GM18951 (cell line): ENCODE measurements at regions not wholly inside any gene's neighbourhood (a gene's known extent, or its start where the extent isn't known, plus 50 kb on each side); places are given as distances from the start of the nearest gene placed in this dataset.

Experiments
- POLR2A ChIP-seq: IDR thresholded peaks from 4 replicates; pipeline ENCODE4 v1.6.1; 2011; ENCODE audit warnings: mild to moderate bottlenecking; ENCODE audit not compliant: insufficient read length, insufficient read depth; ENCODE audit errors: extremely low read depth
- in situ Hi-C: fragments of 300-500 bp; cut with MboI; formaldehyde crosslinking; loops from one replicate; pipeline ENCODE4 v1.12.0; 2022; ENCODE audit warnings: low sequenced_read_pairs, mixed read lengths, inconsistent platforms; ENCODE audit not compliant: unreplicated experiment

DNA sequence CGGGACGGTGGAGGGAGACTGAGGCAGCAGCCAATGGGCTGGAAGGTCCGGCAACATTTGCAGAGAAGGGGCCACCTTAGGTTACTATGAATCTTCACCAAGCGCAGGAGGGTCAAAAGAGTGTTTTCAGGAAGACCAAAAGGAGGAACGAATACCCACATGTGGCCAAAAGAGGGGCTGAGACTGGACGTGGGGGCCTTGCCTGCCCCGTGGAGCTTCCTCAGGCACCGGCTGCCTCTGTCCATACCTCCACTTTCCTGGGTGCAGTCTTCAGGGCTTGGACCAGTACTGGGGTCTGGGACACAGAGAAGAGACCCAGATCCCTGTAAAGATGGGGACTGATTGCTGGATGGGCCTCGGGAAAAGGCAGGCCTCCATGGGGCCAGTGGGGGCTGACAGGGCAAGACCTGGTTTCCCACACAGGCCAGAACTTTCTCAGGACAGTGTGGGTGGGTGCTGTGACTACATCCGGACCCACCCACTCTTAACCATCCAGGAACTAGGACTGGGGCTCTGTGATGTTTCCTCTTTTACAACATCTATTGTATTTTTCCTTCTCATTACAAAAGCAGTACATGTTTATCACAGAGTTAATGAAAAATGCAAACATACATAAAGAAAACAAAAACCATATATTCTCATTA lies 294.7 kb downstream of the ZSWIM6 start:
- TF ChIP-seq POLR2A, result no peak
- in situ Hi-C loops, result loop anchor here (25.0 kb wide), 1 partner anchor 564 kb away; no protein-coding TSS in a partner anchor

DNA sequence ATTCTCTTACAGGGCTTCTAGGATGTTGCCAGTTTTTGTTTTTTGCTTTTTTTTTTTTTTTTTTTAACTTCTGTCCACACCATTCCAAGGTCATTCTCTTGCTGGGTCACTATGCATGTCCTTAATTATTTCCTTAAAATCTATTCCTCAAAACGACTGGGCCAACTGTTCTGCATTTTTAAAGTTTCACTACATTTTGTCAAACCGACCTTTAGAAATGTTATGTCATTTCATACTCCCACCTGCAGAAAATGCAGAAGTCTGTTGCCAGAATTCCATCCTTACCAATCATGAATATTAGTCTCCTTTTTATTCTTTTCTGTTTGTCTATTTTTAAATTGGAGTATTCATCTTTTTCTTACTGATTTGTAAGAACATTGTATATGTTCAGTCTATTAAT lies 295.5 kb downstream of the ZSWIM6 start:
- in situ Hi-C loops, result loop anchor here (25.0 kb wide), 1 partner anchor 565 kb away; no protein-coding TSS in a partner anchor
- no peak for TF ChIP-seq POLR2A

DNA sequence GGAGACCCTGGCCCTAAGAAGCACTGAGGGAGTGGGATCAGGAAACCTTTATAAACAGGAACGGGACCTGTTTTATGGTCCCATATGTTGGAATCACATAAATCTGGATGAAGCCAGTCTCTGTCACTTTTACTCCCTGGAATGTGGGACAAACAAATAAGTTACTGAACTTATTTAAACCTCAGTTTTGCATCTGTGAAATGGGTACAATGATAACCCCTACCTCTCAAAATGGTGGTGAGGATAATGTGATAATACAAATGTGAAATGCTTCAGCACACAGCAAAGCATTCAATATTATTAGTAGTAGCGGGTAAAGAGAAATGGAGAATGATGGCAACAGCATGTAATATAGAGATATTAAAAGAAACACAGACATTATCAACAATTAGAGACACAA lies 298.9 kb downstream of the ZSWIM6 start:
- in situ Hi-C loops, result loop anchor here (25.0 kb wide), 1 partner anchor 569 kb away; no protein-coding TSS in a partner anchor
- no peak for TF ChIP-seq POLR2A

DNA sequence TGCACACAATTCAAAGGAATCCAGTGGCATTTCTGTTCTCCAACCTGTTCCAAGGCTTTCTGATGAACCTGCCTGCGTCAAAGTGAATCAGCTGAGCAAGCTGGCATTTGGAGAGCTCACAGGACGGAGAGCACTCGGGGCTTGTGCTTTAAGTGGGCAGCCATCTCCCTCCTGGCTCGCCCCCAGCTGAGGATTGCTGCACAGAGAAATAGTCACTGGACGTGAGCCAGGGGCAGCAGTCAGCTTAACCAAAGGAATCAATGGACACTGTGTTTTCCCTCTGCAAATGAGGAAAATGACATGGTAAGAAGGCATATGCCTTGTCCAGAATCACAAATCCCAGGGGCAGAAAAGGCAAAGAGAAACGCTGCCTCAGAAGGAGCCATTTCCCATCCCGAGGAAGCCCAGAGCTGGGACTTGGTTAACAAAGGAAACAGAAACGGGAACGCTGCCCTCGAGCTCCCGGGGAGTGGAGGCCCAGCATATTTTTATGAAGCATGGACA lies 299.4 kb downstream of the ZSWIM6 start:
- in situ Hi-C loops, result loop anchor here (25.0 kb wide), 1 partner anchor 569 kb away; no protein-coding TSS in a partner anchor
- TF ChIP-seq POLR2A, result no peak

DNA sequence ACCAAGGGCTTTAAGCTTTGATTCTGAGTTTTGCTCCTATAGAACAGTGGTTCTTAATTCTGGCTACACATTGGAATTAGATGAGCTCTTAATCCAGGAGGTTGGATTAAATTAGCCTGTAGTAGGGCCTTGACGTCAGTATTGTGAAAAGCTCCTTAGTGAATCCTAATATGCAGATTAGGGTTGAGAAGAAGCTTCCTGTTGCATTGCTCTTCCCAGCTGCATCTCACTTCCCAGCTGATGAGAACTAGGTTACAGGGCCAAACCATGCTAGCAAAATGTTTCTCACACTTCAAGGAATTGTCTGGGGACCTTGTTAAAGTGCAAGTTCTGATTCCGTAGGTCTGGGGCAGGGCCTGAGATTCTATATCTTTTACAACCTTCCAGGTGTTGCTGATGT lies 300.0 kb downstream of the ZSWIM6 start:
- TF ChIP-seq POLR2A, result no peak
- in situ Hi-C loops, result loop anchor here (25.0 kb wide), 1 partner anchor 570 kb away; no protein-coding TSS in a partner anchor

DNA sequence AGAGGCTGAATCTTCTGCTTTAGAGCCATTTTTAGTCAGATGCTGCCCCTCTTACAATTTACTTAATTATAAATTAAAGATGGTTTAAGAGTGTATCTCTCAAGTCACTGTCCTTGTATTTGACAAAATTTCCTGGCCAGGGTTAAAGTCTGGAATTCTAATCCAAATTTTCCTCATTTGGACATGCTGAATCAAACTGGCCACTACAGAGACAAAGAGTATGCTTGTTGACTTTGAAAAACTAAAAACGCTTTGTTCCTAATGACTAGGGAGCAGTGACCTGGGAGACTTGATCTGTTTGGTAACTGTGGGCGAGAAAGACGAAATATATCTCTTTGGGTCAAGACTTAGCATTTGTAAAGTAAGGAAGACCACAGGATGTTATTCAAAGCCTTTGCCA lies 303.2 kb downstream of the ZSWIM6 start:
- TF ChIP-seq POLR2A, result no peak
- in situ Hi-C loops, result loop anchor here (25.0 kb wide), 1 partner anchor 573 kb away; no protein-coding TSS in a partner anchor

DNA sequence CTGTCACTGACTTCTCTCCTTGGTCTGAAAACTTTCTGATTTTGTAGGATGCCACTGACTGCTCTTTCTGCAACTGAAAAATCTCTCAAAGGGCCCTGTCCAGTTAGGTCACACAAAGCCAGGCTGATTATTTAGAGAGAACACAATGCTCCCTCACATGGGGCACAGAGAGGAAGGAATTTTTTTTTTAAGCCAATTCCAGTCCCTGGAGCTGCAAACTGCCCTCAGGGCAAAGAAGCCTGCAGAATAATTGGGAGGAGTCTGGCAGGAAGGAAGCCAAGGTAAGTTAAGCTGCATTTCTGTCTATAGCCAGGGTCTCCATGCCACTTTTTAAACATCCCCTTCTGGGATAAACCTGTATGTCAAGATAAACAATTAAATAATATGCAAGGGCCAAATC lies 305.5 kb downstream of the ZSWIM6 start:
- in situ Hi-C loops, result loop anchor here (25.0 kb wide), 1 partner anchor 575 kb away; no protein-coding TSS in a partner anchor
- no peak for TF ChIP-seq POLR2A

DNA sequence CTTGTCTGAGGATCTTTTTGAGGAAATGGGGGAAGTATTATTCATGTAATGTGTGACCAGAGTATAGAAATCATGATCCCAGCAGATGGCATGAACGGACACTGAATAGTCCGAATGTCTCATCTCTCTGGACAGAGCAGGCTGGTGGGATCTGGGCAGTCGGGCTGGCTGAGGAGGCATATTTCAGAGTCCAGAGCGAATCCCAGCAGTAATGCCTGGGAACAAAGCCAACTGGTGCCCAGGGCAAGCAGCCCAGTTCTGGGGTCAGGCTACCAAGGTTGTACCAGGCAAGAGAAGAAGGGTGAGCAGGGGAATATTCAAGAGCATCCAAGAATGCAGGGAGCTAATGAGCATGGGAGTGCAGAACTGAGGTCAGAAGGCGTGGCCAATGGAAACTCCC lies 306.4 kb downstream of the ZSWIM6 start:
- TF ChIP-seq POLR2A, result no peak
- in situ Hi-C loops, result loop anchor here (25.0 kb wide), 1 partner anchor 576 kb away; no protein-coding TSS in a partner anchor

DNA sequence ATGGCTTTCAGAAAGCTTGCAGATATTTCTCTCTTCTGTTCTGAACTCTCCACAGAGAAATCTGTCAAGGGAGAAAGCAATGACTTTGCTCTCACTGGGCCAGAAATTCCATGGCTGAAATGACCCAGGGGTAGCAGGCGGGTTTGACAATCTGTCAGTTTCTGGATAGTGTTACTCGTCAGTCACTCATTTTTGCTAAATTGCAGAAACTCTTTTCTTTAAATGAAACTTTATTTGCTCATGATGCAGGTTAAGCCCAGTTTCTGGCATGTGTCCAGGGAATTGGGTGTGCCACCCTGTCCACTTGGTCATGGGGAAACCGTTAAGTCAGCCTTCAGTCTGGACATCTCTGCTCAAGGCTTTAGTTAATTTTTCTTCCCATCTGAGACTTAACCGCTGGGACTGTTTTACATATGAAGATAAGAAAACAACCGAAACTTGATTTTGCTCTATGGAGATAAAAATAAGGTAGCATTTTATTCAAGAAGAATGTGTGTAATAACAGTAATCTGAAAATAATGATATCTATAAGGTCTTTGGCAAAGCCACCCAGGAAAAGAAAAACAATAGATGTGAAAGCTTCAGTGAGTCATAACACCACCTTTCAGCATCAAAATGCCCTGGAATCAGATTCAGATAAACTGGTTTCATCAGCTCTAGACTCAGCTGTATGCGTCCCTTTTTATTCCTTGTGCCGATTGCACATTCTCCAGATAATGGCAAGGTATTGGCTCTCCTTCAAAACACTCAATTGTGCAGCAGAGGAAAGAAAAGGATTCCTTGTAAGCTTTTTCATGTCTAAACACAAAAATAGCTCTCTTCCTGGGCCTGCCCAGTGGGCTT lies 308.3 kb downstream of the ZSWIM6 start:
- in situ Hi-C loops, result loop anchor here (25.0 kb wide), 1 partner anchor 578 kb away; no protein-coding TSS in a partner anchor
- TF ChIP-seq POLR2A, result no peak

DNA sequence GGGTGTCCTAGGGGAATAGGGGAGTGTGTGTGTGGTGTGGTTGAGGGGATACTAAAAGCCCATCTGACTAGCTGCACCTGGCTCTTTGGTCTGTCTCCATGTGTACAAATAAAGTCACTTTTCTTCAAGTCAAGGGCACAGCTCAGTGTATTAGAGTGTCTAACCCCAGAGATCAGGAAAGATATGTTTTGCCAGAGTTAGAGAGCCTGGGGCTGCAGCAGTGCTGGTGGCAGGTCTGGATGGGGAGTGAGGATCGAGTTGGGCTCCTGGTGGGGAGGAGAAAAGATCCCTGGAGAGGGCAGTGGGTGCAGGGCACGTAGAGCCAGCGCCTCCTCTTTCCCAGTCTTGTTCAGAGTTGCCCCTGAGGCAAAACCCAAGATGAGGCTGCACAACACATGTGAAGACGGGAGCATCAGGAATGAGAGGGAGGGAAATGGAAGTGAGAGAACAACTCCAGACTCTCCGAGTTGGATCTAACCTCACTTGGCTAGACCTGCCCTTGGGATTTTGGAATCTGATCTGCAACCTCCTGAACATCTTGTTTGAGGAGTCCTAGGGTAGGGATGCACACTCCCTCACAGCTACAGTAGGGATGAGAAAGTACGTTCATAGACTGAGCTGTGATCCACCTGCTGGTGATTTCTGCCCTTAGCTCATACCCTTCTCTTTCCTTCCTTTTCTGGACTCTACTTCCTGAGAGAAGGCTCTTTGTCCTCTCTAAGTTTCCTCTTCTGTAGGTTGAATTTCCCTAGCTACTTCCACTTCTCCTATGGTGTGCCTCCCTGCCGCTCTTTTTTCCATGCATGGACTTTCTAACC lies 309.9 kb downstream of the ZSWIM6 start:
- in situ Hi-C loops, result loop anchor here (25.0 kb wide), 1 partner anchor 580 kb away; no protein-coding TSS in a partner anchor
- no peak for TF ChIP-seq POLR2A

DNA sequence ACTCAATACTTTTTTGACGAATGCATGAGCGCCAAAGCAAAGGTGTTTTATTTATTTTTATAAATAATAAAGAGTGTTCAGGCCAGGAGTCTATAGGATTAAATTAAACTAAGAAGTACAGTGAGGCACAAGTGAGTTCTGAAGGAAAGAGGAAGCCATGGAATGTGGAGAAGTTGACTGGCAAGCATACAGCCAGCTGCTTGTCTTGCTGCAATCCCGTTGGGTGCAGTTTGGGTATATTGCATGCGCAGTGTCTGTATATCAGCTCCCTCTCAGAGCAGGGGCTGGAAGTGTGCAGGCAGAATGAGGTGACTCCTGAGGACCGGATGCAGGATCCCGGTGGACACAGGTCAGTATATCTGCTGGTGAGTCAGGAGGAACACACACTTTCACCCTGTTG lies 315.6 kb downstream of the ZSWIM6 start:
- in situ Hi-C loops, result loop anchor here (25.0 kb wide), 1 partner anchor 585 kb away; no protein-coding TSS in a partner anchor
- TF ChIP-seq POLR2A, result no peak

DNA sequence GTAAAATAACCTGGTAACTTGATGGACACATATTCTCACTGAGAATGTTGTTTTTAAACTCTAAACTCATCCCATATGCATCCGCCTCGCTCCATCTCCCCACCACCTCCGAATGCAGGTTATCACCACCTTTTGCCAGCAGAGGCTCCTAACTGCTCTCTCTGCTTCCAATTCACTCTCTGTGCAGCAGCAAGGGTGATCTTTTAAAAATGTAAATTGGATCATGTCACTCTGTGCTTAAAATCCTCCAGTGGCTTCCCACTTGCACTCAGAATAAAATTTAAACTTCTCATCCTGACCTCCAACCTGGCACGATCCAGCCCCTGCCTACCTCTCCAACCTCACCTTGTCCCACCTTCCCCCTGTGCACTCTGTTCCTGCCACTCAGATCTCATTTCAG lies 317.2 kb downstream of the ZSWIM6 start:
- TF ChIP-seq POLR2A, result no peak
- in situ Hi-C loops, result loop anchor here (25.0 kb wide), 1 partner anchor 587 kb away; no protein-coding TSS in a partner anchor
